ENCODE measurements at regions not wholly inside any gene's neighbourhood (a gene's known extent, or its start where the extent isn't known, plus 50 kb on each side); places are given as distances from the start of the nearest gene placed in this dataset.

GRCh38 chr2:128777196-128778035 is 458.7 kb upstream of the HS6ST1 start:
- WGBS (ENCODE audit: low lambda C conversion rate, missing lambda C conversion rate) = 89% methylated on average over 20 of the region's 20 CpGs
- Histone ChIP-seq H3K9me3 (ENCODE audit: low read depth) (no peaks in the 10 kb centered on the region), H3K79me2 (no peaks in the 10 kb centered on the region), H2AFZ (no peak overlapping the region), H3K36me3 (replicated peaks; ENCODE audit: insufficient read depth, low read depth) (no peaks in the 10 kb centered on the region), H3K9me2 (replicated peaks; ENCODE audit: insufficient read depth) (no peaks in the 10 kb centered on the region), H3K27ac (no peak overlapping the region), H4K20me1 (ENCODE audit: insufficient read depth, poor library complexity, severe bottlenecking) (no peaks in the 10 kb centered on the region), H3K27me3 (no peaks in the 10 kb centered on the region), H3K4me1 (ENCODE audit: insufficient read depth) (no peaks in the 10 kb centered on the region), H3K4me2 (no peak overlapping the region), H3K4me3 (no peak overlapping the region)
- no peak for TF ChIP-seq CTCF (IDR thresholded peaks at IDR 0.05; ENCODE audit: poor library complexity)
- no peak for TF ChIP-seq EZH2phosphoT487 (IDR thresholded peaks at IDR 0.05; ENCODE audit: low read depth, severe bottlenecking, unreplicated experiment)
- TF ChIP-seq EZH2 (IDR thresholded peaks at IDR 0.05; ENCODE audit: borderline replicate concordance) = no peak
- DNase-seq (ENCODE audit: low spot score) = no peak

- H3K79me2 ChIP-seq = no peaks in the 10 kb centered on the region
- no peaks in the 10 kb centered on the region for H4K20me1 ChIP-seq (ENCODE audit: insufficient read depth, poor library complexity, severe bottlenecking)
- no peaks in the 10 kb centered on the region for H3K9me2 ChIP-seq (replicated peaks; ENCODE audit: insufficient read depth)
- H3K27ac ChIP-seq = no peak overlapping the region
- no peaks in the 10 kb centered on the region for H3K36me3 ChIP-seq (replicated peaks; ENCODE audit: insufficient read depth, low read depth)
- DNase-seq (ENCODE audit: low spot score) = no peak
- no peaks in the 10 kb centered on the region for H3K27me3 ChIP-seq
- no peak overlapping the region for H2AFZ ChIP-seq
- no peaks in the 10 kb centered on the region for H3K4me1 ChIP-seq (ENCODE audit: insufficient read depth)
- TF ChIP-seq CTCF (IDR thresholded peaks at IDR 0.05; ENCODE audit: poor library complexity) (no peak), EZH2 (IDR thresholded peaks at IDR 0.05; ENCODE audit: borderline replicate concordance) (no peak), EZH2phosphoT487 (IDR thresholded peaks at IDR 0.05; ENCODE audit: low read depth, severe bottlenecking, unreplicated experiment) (no peak)
- 95% methylated on average over 2 of the region's 2 CpGs for WGBS (ENCODE audit: low lambda C conversion rate, missing lambda C conversion rate)
- no peak overlapping the region for H3K4me3 ChIP-seq
- no peak overlapping the region for H3K4me2 ChIP-seq
- H3K9me3 ChIP-seq (ENCODE audit: low read depth) = no peaks in the 10 kb centered on the region
Observed at GRCh38 chr2:128778843-128779242, 460.2 kb upstream of the HS6ST1 start.

- no peaks in the 10 kb centered on the region for H3K9me2 ChIP-seq (replicated peaks; ENCODE audit: insufficient read depth)
- no peaks in the 10 kb centered on the region for H3K9me3 ChIP-seq (ENCODE audit: low read depth)
Observed at GRCh38 chr2:128779301-128780095, 460.8 kb upstream of the HS6ST1 start.

More at GRCh38 chr2:128779301-128780095, 460.8 kb upstream of the HS6ST1 start:
- WGBS (ENCODE audit: low lambda C conversion rate, missing lambda C conversion rate) = 84% methylated on average over 9 of the region's 9 CpGs
- Histone ChIP-seq H3K79me2 (no peaks in the 10 kb centered on the region), H3K4me1 (ENCODE audit: insufficient read depth) (no peaks in the 10 kb centered on the region), H2AFZ (no peak overlapping the region), H3K36me3 (replicated peaks; ENCODE audit: insufficient read depth, low read depth) (no peaks in the 10 kb centered on the region), H4K20me1 (ENCODE audit: insufficient read depth, poor library complexity, severe bottlenecking) (no peaks in the 10 kb centered on the region), H3K4me2 (no peak overlapping the region), H3K27me3 (no peaks in the 10 kb centered on the region), H3K27ac (no peak overlapping the region), H3K4me3 (no peak overlapping the region)
- no peak for DNase-seq (ENCODE audit: low spot score)
- no peak for TF ChIP-seq CTCF (IDR thresholded peaks at IDR 0.05; ENCODE audit: poor library complexity)
- TF ChIP-seq EZH2 (IDR thresholded peaks at IDR 0.05; ENCODE audit: borderline replicate concordance) = no peak
- TF ChIP-seq EZH2phosphoT487 (IDR thresholded peaks at IDR 0.05; ENCODE audit: low read depth, severe bottlenecking, unreplicated experiment) = no peak
